IPS-NIHi7 (cell line): ENCODE measurements at regions not wholly inside any gene's neighbourhood (a gene's known extent, or its start where the extent isn't known, plus 50 kb on each side); places are given as distances from the start of the nearest gene placed in this dataset.

ENCODE experiments used
- DNase-seq: peaks from one replicate; pipeline ENCODE4 v3.0.0; 2012; ENCODE audit warnings: mixed read lengths; ENCODE audit errors: extremely low spot score

DNA sequence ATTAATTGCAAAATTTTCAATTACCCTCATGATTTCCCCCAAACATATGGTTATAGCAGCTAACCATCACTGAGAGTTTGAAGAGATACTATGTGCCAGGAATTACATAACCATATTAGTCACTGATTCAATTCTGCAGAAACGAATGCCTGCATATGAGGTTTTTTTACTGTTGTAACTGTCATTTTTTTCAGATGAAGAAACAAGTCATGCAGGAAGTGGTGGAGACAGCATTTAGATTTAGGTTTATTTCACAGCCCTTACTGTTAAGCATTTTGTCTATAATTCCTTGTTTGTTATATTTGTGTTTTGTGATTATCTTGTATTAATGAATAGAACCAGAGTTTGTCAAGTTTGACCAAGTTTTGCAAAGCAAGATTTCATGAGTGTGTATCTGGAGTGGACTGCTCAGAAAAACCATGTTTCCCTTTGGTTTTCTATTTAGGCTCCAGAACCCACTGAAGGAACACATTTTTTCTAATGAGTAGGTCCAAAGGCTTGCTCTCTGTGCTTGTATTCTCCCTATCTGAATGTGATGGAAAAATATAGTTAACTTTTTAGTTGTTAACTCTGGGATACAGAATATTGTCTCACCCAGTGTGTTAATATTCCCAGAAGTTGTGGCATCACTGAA, 308.5 kb upstream of the ADAMTS5 start:
- no peak for DNase-seq

DNA sequence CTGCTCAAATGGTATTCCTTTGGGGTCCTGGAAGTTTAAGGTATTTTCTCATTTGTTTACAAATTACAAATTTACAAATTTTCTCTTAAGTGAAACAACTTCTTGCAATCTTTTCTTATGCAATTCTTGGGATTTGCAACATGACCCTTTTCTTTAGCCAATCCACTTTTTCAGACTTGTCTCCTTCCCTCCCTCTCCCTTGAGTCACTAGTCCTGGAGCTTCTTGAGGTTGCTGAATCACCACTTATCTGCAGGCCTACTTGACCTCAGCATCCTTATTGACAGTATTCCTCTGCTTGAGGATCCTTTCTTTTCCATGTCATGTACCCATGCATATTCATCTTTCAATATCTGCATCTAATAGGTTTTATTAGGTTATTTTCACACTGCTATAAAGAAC, 302.8 kb upstream of the ADAMTS5 start:
- DNase-seq, result peak; percentile 31

DNA sequence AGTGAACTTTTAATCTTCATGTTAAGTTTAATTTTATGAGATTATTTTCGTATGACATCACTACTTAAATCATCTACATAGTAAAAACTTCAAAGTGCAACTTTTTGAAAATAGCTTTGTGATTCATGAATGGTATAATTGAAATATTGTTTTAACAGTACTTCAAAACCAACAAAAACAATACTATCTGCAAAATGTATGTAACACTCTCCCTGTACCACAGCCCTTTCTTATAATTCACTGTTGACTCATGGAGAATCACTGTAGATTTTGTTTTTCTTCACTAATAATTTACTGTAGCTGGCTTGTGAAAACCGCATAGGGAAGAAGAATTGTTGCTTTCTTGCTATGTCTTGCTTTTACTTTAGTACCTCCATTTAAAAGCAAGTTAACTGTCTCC, 301.4 kb upstream of the ADAMTS5 start:
- DNase-seq, result no peak

DNA sequence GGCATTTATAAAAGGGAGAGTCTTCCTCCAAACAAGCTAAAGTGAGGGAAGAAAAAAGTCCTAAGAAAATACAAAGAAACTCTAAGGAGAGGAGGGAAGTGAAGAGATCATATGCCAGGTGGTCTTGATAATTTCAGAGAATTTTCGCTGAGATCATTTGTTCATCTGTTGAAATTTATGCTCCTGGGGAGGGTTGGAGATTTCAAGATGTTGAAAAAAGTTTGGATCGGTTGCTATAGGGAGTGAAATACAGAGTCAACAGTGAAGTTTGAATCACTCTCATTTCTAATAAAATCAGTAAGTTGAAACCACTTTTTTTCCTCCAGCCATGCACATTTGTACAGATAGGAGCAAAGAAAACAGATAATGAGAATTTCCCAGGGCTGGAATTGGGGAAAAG, 299.1 kb upstream of the ADAMTS5 start:
- no peak for DNase-seq

DNA sequence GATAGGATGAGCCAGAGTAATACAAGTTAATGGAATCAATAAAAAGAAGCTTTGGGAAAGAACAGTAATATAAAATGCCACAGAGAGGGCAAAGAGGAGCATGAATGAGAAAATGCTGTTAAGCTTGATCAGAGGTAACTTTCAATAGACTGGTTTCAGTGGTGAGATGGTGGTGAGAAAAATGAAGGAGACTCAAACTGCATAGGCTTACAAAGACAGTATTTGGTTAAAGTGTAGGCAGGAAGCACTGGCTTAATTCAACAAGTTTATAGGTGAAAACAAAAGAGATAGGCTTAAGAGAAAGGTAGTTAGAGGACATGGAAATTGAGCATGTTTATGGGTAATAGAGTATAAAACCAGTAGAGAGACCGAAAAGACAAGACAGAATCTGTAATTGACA, 298.6 kb upstream of the ADAMTS5 start:
- no peak for DNase-seq

DNA sequence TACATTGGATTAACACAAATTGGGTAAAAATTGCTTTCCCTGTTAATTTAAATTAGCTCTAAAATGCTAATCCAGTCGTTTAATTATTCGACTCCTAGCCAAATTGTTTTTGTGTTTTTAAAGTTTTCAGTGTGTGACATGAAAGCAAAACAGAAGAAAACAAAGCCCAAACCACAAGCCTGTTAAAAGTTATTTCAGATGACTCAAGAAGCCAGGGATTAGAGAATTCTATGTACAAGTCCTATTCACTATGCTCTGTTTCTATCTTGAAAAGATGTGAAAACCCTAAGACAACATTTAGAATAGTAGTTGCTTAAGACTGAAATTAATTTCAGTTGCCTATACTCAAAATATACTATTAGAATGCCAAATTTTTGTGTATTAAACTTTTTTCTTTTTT, 294.8 kb upstream of the ADAMTS5 start:
- DNase-seq, result no peak

DNA sequence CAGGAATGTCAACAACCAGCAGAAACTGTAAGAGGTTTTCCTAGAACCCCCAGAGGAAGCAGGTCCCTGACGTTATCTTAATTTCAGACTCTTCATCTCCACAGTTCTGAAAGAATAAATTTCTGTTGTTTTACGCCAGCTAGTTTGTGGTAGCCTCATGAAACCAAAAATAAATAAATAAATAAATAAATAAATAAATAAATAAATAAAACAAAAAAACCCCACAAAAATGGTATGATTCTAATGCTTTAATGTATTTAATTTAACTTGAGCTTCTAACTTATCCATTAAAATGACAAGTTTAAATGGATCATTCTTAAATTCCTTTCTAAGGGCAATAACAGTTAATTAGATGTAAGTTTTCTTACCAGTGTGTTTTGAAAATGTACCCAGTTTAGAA, 293.8 kb upstream of the ADAMTS5 start:
- no peak for DNase-seq

DNA sequence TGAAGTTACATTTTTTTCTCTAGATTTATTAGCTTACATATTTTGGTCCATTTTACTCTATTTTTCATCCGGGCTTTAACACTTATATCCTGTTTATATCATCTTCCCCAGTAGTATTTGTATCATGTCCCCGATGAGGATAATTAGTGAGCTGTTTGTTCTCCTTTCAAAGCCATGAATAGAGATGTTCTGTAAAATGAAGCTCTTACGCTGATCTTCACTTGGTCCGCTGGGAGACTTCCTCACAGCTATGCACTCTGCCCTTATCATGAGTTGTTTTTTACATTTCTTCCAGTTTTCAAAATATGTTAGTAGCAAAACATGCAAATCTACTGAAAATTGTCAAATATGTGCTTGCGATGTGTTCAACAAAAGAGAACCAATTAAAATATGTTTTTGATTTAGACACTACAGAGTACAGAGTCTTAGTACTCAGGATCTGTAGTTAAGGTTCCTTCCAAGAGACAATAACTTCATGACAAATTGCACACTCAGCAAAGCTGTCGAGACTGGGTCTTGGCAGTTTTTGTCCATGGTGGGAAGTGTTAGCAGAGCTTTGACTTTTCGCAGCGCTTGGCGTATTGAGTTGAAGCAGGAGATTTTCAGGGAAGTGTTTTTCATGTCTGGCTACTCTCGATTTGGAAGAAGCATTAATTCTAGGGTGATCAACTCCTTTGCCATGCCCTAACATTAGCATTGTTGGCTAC, 292.0 kb upstream of the ADAMTS5 start:
- no peak for DNase-seq

DNA sequence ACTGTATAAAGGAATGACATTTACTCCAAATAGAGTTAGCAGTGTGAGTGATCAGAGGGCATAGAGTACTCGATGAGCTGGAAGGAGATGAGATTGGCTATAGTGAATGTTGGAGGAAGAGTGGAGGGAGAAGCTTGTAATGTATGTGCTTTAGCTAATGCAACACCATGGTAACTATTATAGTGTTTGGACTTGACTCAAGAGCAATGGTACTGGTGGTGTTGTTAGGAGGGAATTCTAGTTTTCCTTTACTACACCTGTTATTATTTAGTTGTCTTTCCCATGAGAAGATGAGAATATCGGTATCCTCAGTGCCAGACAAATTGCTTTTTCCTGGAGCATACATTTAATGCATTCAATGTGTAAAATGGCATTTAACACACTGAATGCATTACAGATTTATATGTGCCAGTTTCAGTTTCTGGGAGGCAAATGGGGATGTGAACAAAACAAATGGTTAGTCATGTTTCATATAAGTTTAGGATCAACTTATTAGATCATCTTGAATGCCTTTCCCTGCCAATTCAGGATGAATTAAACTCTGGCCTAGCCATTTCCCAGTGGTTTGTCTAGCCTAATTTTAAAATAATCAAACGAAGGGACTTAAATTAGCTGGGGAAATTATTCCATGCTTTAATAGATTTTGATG, 291.1 kb upstream of the ADAMTS5 start:
- no peak for DNase-seq

DNA sequence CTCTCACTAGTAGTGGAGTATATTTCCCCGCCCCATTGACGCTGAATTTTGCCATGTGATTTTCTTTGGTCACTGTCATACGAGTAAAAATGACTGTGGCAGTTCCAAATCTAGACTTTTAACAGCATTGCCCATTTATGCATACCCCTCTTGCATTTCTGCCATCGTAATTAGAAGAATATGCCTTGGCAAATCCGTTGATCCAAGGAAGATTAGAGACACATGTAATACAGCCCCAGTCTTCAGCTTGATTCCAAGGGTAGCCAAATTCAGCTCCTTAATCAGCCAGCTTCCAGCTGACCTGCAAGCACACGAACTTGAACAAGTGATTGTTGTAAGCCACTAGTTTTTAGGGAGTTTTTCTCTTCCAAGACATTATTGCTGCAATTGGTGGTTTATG, 290.3 kb upstream of the ADAMTS5 start:
- no peak for DNase-seq

DNA sequence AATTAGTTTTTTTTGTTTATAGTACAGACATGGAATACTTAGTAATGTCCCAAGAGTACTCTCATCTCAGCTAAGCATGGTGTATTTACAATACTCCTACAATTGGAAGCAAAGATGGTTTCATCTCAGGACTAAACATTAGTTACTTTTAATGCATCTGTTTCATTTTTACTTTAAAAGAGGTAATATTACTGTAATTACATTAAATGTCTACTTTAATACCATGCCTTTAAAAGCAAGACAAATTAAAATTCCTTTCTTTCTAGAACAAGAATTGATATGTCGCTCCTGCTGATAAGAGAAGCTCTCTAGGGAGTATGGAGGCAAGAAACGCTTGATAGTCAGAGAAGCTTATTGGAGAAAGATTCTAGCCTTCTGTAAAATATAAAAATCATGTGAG, 284.9 kb upstream of the ADAMTS5 start:
- no peak for DNase-seq

DNA sequence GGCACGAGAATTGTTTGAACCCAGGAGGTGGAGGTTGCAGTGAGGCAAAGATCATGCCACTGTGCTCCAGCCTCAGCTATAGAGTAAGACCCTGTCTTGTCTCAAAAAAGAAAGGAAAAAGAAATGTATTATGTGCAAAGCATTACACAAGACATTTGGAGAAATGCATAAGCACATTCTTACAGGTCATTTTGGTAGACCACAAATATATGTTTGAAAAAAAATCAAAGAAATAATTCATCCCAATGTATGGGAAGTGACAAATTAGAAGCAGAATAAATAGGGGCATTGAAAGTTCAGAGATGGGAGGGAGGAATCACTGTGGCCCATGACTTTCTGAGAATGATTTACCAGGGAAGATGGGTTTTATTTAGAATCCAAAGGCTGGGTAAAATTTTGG, 283.5 kb upstream of the ADAMTS5 start:
- no peak for DNase-seq

DNA sequence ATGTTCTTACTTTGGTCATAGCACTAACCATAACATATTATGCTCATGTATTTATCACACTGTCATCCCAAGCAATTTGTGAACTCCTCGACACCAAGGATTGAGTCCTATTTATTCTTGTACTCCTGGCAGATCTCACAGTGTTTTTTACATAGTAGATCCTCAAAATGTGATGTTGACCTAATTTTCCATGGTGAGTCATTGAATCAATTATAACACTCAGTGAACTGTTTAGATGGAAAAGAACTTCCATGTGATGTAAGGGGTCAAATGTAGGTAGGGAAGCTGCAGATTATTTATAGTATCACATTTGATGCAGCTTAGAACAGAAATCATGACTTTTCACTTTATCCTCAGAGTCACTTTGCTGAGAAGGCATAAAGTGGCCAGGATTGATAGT, 281.9 kb upstream of the ADAMTS5 start:
- no peak for DNase-seq

DNA sequence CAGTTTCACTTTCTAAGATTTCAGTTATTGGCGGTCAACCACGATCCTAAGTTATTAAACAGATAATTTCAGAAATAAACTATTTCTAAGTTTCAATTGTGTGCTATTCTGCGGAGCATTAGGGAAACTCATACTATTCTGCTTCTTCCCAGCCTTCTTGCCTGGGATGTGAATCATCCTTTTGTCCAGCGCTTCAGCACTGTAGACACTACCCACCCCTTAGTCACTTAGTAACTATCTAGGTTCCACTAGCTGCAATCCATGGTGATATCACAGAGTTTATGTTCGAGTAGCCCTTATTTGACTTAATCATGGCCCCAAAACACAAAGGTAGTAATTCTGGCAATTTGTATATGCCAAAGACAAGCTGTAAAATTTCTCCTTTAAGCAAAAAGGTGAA, 279.9 kb upstream of the ADAMTS5 start:
- DNase-seq, result no peak

DNA sequence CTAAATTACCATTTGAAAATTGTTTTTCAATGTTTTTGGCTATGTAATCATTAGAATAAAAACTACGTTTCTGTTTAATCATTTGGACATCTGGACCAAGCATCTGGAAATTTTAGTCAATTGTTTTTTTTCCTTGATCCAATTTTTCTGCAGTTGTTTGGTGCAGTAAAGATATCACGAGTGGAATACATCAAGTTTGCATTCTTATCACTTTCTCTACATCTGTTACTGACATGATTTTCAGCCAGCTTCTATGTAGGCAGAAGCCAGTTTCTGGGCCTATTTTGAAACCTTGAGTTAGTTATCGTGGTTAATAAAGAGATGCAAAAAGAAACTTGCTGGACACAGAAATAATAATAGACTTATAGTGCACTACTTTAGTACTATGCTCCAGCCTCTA, 277.9 kb upstream of the ADAMTS5 start:
- no peak for DNase-seq

DNA sequence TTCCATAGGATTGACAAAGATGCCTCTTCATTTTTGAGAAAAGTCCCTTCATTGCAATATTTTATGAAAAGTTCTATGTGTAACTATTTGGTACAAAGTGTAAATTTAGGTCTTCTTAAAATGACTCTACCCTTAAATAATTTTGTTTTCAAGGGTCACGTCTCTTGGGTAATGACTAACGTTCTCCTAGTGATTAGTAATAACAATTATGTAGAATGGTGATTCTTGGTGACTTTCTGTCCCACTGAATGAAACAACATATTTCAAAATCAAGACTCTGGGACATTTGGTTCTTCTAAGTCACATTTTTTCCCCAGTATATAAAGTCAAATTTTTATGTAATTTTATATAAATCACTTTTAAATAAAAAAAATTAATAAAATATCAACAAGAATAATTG, 277.5 kb upstream of the ADAMTS5 start:
- no peak for DNase-seq

DNA sequence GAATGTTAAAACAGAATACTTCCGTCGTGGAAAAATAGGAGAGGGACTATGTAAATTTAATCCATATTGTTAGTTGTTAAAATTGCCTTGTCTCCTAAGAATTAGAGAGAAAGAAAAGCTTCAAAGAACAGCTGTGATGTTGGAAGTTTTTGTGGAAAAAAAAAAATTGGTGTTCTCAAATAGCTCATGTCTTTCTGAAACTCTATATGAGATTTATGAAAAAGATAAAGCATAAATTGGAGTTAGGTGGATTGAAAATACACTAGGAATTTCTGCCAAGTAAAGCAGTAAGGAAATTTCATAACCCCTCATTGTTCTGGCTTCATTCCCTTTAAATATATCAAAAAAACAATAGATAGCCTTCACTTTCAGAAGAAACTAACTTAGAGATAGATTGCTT, 274.0 kb upstream of the ADAMTS5 start:
- no peak for DNase-seq

DNA sequence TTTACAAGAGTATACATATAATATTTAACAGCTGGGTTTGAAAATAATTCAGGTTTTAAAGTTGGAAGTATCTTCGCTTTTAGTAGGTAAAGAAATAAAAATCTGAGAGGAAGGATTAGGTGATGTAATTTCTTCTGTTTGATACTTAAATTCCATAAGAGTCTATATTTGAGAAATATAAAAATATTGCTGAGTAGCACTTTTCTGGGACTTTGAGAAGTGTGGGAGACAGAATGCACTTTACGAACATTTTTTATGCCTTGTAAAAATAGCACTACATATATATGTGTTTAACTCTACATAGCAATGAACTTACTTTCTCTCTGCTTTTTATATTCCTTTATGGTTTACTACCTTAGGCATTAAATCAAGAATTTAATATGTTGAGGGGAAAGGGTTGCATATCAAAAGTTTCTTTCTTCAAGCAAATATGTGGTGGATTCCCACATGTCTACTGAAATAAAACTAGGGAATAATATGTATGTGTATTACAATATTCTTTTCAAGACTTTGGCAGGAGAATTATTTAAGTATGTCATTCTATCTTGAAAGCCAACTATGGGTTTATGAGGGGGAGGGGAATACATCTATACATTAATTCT, 266.7 kb upstream of the ADAMTS5 start:
- DNase-seq, result no peak

DNA sequence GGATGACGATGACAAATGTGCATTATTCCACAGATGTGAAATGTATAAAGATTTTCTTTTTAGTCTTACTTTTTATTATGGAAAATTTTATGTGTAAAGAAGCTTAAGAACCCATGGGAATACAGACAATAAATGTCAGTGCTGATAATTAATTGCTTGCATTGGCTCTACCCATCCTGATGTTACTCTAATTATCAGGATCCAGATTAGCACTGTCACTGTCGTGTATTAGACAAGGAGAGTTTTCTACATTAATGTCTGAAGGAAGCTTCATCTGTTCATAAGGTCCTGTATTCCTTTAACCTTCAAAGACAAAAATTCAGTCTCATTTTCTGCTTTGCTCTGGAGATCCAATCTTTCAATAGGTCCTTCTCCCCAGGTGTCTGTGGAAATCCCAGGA, 259.1 kb upstream of the ADAMTS5 start:
- no peak for DNase-seq

DNA sequence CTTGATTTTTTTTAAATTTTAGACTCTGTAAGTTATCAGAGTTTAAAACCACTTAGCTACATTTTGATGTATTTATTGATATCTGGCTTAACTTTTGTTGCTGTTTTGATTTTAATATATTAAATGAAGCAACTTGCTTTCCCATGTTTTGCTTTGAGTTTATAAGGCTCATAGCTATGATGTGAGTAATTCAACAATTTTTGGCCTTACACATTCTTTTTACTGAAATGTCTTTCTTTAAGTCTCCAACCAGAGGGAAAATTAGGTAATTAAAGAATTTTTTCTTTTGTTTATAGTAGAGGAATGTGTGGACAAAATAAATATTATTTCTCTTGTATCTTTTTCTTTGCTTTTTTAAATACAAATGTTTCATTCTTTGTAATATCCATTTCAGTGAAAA, 258.3 kb upstream of the ADAMTS5 start:
- no peak for DNase-seq

DNA sequence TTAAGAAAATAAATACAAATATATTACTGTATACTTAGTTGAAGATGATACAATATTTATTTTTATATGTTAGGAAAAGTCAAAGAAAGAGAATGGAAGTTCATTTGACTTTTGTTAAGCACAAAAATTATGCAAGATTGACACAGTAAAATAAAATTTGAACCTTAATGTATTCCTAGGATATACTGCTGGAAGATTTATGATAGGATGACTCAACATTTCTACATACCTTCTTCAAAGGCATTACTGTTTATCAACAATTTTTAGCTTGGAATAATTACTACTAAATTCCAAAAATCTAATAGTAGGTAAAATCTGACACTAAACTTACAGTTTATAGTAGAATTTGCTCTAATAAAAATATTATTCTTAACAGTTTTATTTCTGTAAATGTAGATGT, 257.3 kb upstream of the ADAMTS5 start:
- DNase-seq, result no peak

DNA sequence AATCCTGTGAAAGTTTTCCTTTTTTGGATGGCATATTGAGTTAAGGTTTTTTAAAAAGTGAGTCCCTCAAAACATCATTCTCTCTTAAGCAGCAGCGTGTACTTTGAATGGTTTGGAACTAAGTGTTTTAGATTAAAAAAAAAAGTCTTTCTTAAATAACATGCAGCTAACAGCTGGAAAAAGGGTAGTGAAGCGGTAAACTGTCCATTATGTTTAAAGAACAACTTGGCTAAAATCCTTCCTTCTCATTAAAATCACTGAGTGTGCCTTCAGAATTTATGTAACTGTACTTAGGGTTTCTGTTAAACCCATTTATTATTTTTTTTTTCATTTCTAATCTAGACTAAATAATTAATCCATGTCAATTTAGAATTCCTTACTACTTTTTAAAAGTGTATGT, 254.2 kb upstream of the ADAMTS5 start:
- DNase-seq, result no peak

DNA sequence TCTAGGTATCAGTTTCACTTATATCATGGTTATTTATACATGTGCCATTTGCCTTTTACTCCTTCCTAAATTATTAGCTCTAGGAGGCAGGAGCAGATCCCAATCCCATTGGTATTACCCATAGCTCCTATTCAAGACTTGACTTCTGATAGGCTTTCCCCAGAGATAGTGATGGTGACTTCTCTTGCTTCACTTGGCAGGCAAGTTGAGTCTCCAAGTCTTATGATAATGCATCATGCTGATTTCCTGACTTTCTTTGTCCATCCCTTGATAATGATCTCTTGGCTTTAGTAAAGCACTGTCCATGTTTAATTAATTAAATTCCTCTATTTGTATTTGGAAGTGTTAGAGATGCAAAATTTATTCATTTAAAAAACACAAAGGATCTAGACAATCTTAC, 253.5 kb upstream of the ADAMTS5 start:
- no peak for DNase-seq
